Upper lobe of left lung (tissue), 4 donors: ENCODE measurements at regions not wholly inside any gene's neighbourhood (a gene's known extent, or its start where the extent isn't known, plus 50 kb on each side); places are given as distances from the start of the nearest gene placed in this dataset.

ENCODE experiments used
- CTCF ChIP-seq, 6 experiments: fragments of 450-650 bp in 4 of 6; fragments of 200-600 bp in 2 of 6; sonication (generic) in 2 of 6; IDR thresholded peaks; one replicate each; pipeline ENCODE4 v1.5.1; 2016 to 2019; ENCODE audit warnings: antibody characterized with exemption in 6 of 6
- POLR2A ChIP-seq, 4 donors: fragments of 450-650 bp; IDR thresholded peaks; one replicate each; pipeline ENCODE4 v1.5.1; 2016 to 2017; ENCODE audit warnings: antibody characterized with exemption in 4 of 4, mild to moderate bottlenecking in 2 of 4

DNA sequence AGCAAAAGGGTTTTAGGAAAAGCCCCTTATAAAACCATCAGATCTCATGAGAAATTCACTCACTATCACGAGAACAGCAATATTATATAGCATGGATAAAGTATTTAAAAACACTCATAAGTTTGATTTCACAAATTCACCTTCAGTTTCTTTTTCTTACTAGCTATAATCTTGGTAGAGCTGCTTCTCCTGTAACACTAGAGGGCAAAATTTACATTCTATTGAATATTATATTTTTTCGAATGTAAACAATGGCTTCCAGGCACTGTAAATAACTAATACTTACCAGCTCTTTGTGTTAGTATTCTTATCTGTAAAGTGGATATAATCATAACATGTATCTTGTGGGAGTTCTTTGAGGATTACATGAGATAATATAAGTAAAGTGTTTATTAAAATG lies 259.6 kb downstream of the CCER1 start:
- no peak for TF ChIP-seq CTCF (IDR thresholded peaks at IDR 0.05)
- TF ChIP-seq POLR2A (IDR thresholded peaks at IDR 0.05) = no peak
